ENCODE measurements at regions not wholly inside any gene's neighbourhood (a gene's known extent, or its start where the extent isn't known, plus 50 kb on each side); places are given as distances from the start of the nearest gene placed in this dataset.

DNA sequence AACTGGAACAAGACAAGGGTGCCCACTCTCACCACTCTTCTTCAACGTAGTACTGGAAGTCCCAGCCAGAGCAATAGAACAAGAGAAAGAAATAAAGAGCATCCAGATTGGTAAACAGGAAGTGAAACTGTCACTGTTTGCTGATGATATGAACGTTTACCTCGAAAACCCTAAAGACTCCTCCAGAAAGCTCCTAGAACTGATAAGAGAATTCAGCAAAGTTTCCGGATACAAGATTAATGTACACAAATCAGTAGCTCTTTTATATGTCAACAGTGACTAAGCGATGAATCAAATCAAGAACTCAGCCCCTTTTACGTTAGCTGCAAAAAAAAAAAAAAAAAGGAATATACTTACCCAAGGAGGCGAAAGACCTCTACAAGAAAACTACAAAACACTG, 306.6 kb downstream of the PLK2 start:
- Histone ChIP-seq H3K27me3 (ENCODE audit: control insufficient read depth, insufficient read depth, low read length) (no peaks in the 10 kb centered on the region), H3K36me3 (ENCODE audit: control insufficient read depth, insufficient read depth, low read length) (no peaks in the 10 kb centered on the region), H3K4me3 (ENCODE audit: low read depth, low read length) (no peak overlapping the region)
- TF ChIP-seq, protein P1, sequence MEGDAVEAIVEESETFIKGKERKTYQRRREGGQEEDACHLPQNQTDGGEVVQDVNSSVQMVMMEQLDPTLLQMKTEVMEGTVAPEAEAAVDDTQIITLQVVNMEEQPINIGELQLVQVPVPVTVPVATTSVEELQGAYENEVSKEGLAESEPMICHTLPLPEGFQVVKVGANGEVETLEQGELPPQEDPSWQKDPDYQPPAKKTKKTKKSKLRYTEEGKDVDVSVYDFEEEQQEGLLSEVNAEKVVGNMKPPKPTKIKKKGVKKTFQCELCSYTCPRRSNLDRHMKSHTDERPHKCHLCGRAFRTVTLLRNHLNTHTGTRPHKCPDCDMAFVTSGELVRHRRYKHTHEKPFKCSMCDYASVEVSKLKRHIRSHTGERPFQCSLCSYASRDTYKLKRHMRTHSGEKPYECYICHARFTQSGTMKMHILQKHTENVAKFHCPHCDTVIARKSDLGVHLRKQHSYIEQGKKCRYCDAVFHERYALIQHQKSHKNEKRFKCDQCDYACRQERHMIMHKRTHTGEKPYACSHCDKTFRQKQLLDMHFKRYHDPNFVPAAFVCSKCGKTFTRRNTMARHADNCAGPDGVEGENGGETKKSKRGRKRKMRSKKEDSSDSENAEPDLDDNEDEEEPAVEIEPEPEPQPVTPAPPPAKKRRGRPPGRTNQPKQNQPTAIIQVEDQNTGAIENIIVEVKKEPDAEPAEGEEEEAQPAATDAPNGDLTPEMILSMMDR (IDR thresholded peaks at IDR 0.05; ENCODE audit: insufficient read depth, low read length, poor library complexity, severe bottlenecking) = no peak
- DNase-seq (ENCODE audit: low read depth) = no peak

- DNase-seq (ENCODE audit: low read depth) = no peak
- H3K36me3 ChIP-seq (ENCODE audit: control insufficient read depth, insufficient read depth, low read length) = no peaks in the 10 kb centered on the region
- TF ChIP-seq, protein P1 (IDR thresholded peaks at IDR 0.05; ENCODE audit: insufficient read depth, low read length, poor library complexity, severe bottlenecking) = no peak
- no peaks in the 10 kb centered on the region for H3K27me3 ChIP-seq (ENCODE audit: control insufficient read depth, insufficient read depth, low read length)
- no peak overlapping the region for H3K4me3 ChIP-seq (ENCODE audit: low read depth, low read length)
Measured at GRCh38 chr5:58151414-58151813, 308.5 kb downstream of the PLK2 start.

- no peak for DNase-seq (ENCODE audit: low read depth)
- no peaks in the 10 kb centered on the region for H3K27me3 ChIP-seq (ENCODE audit: control insufficient read depth, insufficient read depth, low read length)
- TF ChIP-seq, protein P1 (IDR thresholded peaks at IDR 0.05; ENCODE audit: insufficient read depth, low read length, poor library complexity, severe bottlenecking) = no peak
- no peaks in the 10 kb centered on the region for H3K36me3 ChIP-seq (ENCODE audit: control insufficient read depth, insufficient read depth, low read length)
- H3K4me3 ChIP-seq (ENCODE audit: low read depth, low read length) = no peak overlapping the region
Measured at GRCh38 chr5:58150926-58151325, 309.0 kb downstream of the PLK2 start.

- H3K4me3 ChIP-seq (ENCODE audit: low read depth, low read length) = no peak overlapping the region
- H3K27me3 ChIP-seq (ENCODE audit: control insufficient read depth, insufficient read depth, low read length) = no peaks in the 10 kb centered on the region
- no peak for DNase-seq (ENCODE audit: low read depth)
- TF ChIP-seq, protein P1 (IDR thresholded peaks at IDR 0.05; ENCODE audit: insufficient read depth, low read length, poor library complexity, severe bottlenecking) = no peak
- H3K36me3 ChIP-seq (ENCODE audit: control insufficient read depth, insufficient read depth, low read length) = no peaks in the 10 kb centered on the region
Measured at GRCh38 chr5:58149746-58150145, 310.1 kb downstream of the PLK2 start.

DNA sequence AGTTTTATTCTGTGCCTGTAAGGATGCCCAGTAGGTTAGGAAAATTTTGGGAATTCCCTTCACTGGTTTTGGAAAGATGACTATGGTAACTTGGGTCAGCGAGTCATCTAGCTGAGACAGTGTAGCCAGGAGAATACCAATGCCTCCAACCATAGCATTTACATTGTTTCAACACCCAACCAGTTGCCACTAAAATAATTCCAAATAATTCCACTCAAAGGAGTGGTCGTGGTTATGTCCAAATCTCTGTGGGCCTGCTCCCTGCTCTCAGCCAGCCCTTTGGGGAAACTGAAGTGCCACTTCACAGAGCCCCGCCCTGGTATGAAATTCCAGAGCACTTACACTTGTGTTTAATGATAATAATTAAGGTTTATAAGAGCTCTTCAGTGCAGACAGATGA, 310.5 kb downstream of the PLK2 start:
- no peaks in the 10 kb centered on the region for H3K36me3 ChIP-seq (ENCODE audit: control insufficient read depth, insufficient read depth, low read length)
- DNase-seq (ENCODE audit: low read depth) = no peak

GRCh38 chr5:58148254-58148775, 311.6 kb downstream of the PLK2 start:
- DNase-seq (ENCODE audit: low read depth) = no peak
- TF ChIP-seq, protein P1 (IDR thresholded peaks at IDR 0.05; ENCODE audit: insufficient read depth, low read length, poor library complexity, severe bottlenecking) = no peak
- Histone ChIP-seq H3K27me3 (ENCODE audit: control insufficient read depth, insufficient read depth, low read length) (no peaks in the 10 kb centered on the region), H3K4me3 (ENCODE audit: low read depth, low read length) (no peak overlapping the region), H3K36me3 (ENCODE audit: control insufficient read depth, insufficient read depth, low read length) (no peaks in the 10 kb centered on the region)

More for the DNA sequence above, 310.5 kb downstream of the PLK2 start:
- TF ChIP-seq, protein P1 (IDR thresholded peaks at IDR 0.05; ENCODE audit: insufficient read depth, low read length, poor library complexity, severe bottlenecking) = no peak
- H3K4me3 ChIP-seq (ENCODE audit: low read depth, low read length) = no peak overlapping the region
- H3K27me3 ChIP-seq (ENCODE audit: control insufficient read depth, insufficient read depth, low read length) = no peaks in the 10 kb centered on the region
